ENCODE measurements at regions not wholly inside any gene's neighbourhood (a gene's known extent, or its start where the extent isn't known, plus 50 kb on each side); places are given as distances from the start of the nearest gene placed in this dataset.

GRCh38 chr11:15818132-15818842 lies 538.1 kb downstream of the SOX6 start:
- peak overlapping the region in 2 of 3 donors; percentile 40 to 59 for H3K27ac ChIP-seq
- ATAC-seq: peak; percentile 24 to 69 (median 44)
- no peak for TF ChIP-seq POLR2A (IDR thresholded peaks at IDR 0.05)
- TF ChIP-seq CTCF (IDR thresholded peaks at IDR 0.05): no peak

GRCh38 chr11:15819679-15820286 lies 536.6 kb downstream of the SOX6 start:
- WGBS (ENCODE audit: insufficient coverage, low coverage, low lambda C conversion rate, missing lambda C conversion rate): 2% methylated on average over 5 of the region's 8 CpGs

More at GRCh38 chr11:15818132-15818842, 538.1 kb downstream of the SOX6 start:
- H3K36me3 ChIP-seq: no peaks in the 10 kb centered on the region
- 15% methylated on average over 6 of the region's 6 CpGs for WGBS (ENCODE audit: insufficient coverage, low coverage, low lambda C conversion rate, missing lambda C conversion rate)
- DNase-seq: peak in 1 of 3 donors; percentile 24
- H3K27me3 ChIP-seq: no peaks in the 10 kb centered on the region
- peaks cover 0 to 21% (median 5%) of the 10 kb centered on the region in 4 donors for H3K4me1 ChIP-seq
- no peaks in the 10 kb centered on the region for H3K9me3 ChIP-seq
- H3K4me3 ChIP-seq: no peak overlapping the region
- intact Hi-C loops (cut with DNase I): no loop called here

GRCh38 chr11:15821451-15821850 lies 534.9 kb downstream of the SOX6 start:
- no peaks in the 10 kb centered on the region for H3K27me3 ChIP-seq
- TF ChIP-seq POLR2A (IDR thresholded peaks at IDR 0.05) (no peak), CTCF (IDR thresholded peaks at IDR 0.05) (no peak)
- no peaks in the 10 kb centered on the region for H3K9me3 ChIP-seq
- DNase-seq (no peak), ATAC-seq (no peak)
- no peaks in the 10 kb centered on the region for H3K36me3 ChIP-seq
- intact Hi-C loops (cut with DNase I): no loop called here
- H3K27ac ChIP-seq: no peak overlapping the region
- no peak overlapping the region for H3K4me3 ChIP-seq
- peaks cover 0 to 21% (median 5%) of the 10 kb centered on the region in 4 donors for H3K4me1 ChIP-seq

More at GRCh38 chr11:15819679-15820286, 536.6 kb downstream of the SOX6 start:
- Histone ChIP-seq H3K27me3 (no peaks in the 10 kb centered on the region), H3K36me3 (no peaks in the 10 kb centered on the region), H3K4me3 (no peak overlapping the region), H3K9me3 (no peaks in the 10 kb centered on the region), H3K4me1 (peaks cover 0 to 21% (median 5%) of the 10 kb centered on the region in 4 donors), H3K27ac (no peak overlapping the region)
- intact Hi-C loops (cut with DNase I): no loop called here
- peak; percentile 82 to 89 (median 88) for DNase-seq
- no peak for TF ChIP-seq POLR2A (IDR thresholded peaks at IDR 0.05)
- peak; percentile 80 to 98 (median 96) for TF ChIP-seq CTCF (IDR thresholded peaks at IDR 0.05)
- peak; percentile 94 to 98 (median 97) for ATAC-seq

GRCh38 chr11:15824060-15824459 lies 532.3 kb downstream of the SOX6 start:
- H3K27me3 ChIP-seq: no peaks in the 10 kb centered on the region
- TF ChIP-seq CTCF (IDR thresholded peaks at IDR 0.05) (no peak), POLR2A (IDR thresholded peaks at IDR 0.05) (no peak)
- ATAC-seq (no peak), DNase-seq (no peak)
- no peaks in the 10 kb centered on the region for H3K9me3 ChIP-seq
- no peak overlapping the region for H3K4me3 ChIP-seq
- intact Hi-C loops (cut with DNase I): no loop called here
- peaks cover 0 to 12% (median 3%) of the 10 kb centered on the region in 4 donors for H3K4me1 ChIP-seq
- 64% methylated on average over 1 of the region's 1 CpG for WGBS (ENCODE audit: insufficient coverage, low coverage, low lambda C conversion rate, missing lambda C conversion rate)
- no peaks in the 10 kb centered on the region for H3K36me3 ChIP-seq
- H3K27ac ChIP-seq: no peak overlapping the region

Data from right lobe of liver (tissue), 6 donors.